ENCODE measurements at regions not wholly inside any gene's neighbourhood (a gene's known extent, or its start where the extent isn't known, plus 50 kb on each side); places are given as distances from the start of the nearest gene placed in this dataset.

- no peak for TF ChIP-seq POLR2AphosphoS5 (IDR thresholded peaks at IDR 0.05; ENCODE audit: low read depth)
- TF ChIP-seq SPI1 (IDR thresholded peaks at IDR 0.05; ENCODE audit: borderline replicate concordance, low read depth): peak; percentile 10; the same call in 1 of the 2 replicates
- no peak for DNase-seq (ENCODE audit: low read depth in 1 of 2, low spot score in 1 of 2)
- H3K27me3 ChIP-seq (ENCODE audit: insufficient read depth, poor library complexity, severe bottlenecking): no peaks in the 10 kb centered on the region
- H3K4me3 ChIP-seq (replicated peaks; ENCODE audit: insufficient read depth, low read length): no peak overlapping the region
- no peak overlapping the region for H3K27ac ChIP-seq (replicated peaks)
Measured at GRCh38 chr1:185674201-185674600, 60.0 kb upstream of the HMCN1 start.

- no peak for TF ChIP-seq GABPA (IDR thresholded peaks at IDR 0.05; ENCODE audit: low read depth)
- TF ChIP-seq, protein P1, sequence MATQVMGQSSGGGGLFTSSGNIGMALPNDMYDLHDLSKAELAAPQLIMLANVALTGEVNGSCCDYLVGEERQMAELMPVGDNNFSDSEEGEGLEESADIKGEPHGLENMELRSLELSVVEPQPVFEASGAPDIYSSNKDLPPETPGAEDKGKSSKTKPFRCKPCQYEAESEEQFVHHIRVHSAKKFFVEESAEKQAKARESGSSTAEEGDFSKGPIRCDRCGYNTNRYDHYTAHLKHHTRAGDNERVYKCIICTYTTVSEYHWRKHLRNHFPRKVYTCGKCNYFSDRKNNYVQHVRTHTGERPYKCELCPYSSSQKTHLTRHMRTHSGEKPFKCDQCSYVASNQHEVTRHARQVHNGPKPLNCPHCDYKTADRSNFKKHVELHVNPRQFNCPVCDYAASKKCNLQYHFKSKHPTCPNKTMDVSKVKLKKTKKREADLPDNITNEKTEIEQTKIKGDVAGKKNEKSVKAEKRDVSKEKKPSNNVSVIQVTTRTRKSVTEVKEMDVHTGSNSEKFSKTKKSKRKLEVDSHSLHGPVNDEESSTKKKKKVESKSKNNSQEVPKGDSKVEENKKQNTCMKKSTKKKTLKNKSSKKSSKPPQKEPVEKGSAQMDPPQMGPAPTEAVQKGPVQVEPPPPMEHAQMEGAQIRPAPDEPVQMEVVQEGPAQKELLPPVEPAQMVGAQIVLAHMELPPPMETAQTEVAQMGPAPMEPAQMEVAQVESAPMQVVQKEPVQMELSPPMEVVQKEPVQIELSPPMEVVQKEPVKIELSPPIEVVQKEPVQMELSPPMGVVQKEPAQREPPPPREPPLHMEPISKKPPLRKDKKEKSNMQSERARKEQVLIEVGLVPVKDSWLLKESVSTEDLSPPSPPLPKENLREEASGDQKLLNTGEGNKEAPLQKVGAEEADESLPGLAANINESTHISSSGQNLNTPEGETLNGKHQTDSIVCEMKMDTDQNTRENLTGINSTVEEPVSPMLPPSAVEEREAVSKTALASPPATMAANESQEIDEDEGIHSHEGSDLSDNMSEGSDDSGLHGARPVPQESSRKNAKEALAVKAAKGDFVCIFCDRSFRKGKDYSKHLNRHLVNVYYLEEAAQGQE (IDR thresholded peaks at IDR 0.05; ENCODE audit: insufficient replicate concordance, low read depth): no peak
- TF ChIP-seq SPI1 (IDR thresholded peaks at IDR 0.05; ENCODE audit: borderline replicate concordance, low read depth): peak; percentile 65; the same call in 1 of the 2 replicates
- H3K4me3 ChIP-seq (replicated peaks; ENCODE audit: insufficient read depth, low read length): no peak overlapping the region
- DNase-seq (ENCODE audit: low read depth in 1 of 2, low spot score in 1 of 2): no peak
- H3K27ac ChIP-seq (replicated peaks): no peak overlapping the region
- no peaks in the 10 kb centered on the region for H3K27me3 ChIP-seq (ENCODE audit: insufficient read depth, poor library complexity, severe bottlenecking)
Measured at GRCh38 chr1:185672719-185673360, 61.4 kb upstream of the HMCN1 start.

GRCh38 chr1:185670187-185670627, 64.0 kb upstream of the HMCN1 start:
- Histone ChIP-seq H3K27ac (replicated peaks) (no peak overlapping the region), H3K27me3 (ENCODE audit: insufficient read depth, poor library complexity, severe bottlenecking) (no peaks in the 10 kb centered on the region), H3K4me3 (replicated peaks; ENCODE audit: insufficient read depth, low read length) (no peak overlapping the region)
- no peak for TF ChIP-seq GABPA (IDR thresholded peaks at IDR 0.05; ENCODE audit: low read depth)
- TF ChIP-seq, protein P2, sequence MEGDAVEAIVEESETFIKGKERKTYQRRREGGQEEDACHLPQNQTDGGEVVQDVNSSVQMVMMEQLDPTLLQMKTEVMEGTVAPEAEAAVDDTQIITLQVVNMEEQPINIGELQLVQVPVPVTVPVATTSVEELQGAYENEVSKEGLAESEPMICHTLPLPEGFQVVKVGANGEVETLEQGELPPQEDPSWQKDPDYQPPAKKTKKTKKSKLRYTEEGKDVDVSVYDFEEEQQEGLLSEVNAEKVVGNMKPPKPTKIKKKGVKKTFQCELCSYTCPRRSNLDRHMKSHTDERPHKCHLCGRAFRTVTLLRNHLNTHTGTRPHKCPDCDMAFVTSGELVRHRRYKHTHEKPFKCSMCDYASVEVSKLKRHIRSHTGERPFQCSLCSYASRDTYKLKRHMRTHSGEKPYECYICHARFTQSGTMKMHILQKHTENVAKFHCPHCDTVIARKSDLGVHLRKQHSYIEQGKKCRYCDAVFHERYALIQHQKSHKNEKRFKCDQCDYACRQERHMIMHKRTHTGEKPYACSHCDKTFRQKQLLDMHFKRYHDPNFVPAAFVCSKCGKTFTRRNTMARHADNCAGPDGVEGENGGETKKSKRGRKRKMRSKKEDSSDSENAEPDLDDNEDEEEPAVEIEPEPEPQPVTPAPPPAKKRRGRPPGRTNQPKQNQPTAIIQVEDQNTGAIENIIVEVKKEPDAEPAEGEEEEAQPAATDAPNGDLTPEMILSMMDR (IDR thresholded peaks at IDR 0.05; ENCODE audit: insufficient read depth, low read length): peak; percentile 6
- peak in 1 of 2 experiments; percentile 48 for DNase-seq (ENCODE audit: low read depth in 1 of 2, low spot score in 1 of 2)

GRCh38 chr1:185668013-185668412, 66.2 kb upstream of the HMCN1 start:
- H3K4me3 ChIP-seq (replicated peaks; ENCODE audit: insufficient read depth, low read length): no peak overlapping the region
- H3K27me3 ChIP-seq (ENCODE audit: insufficient read depth, poor library complexity, severe bottlenecking): no peaks in the 10 kb centered on the region
- TF ChIP-seq GABPA (IDR thresholded peaks at IDR 0.05; ENCODE audit: low read depth) (no peak), POLR2AphosphoS5 (IDR thresholded peaks at IDR 0.05; ENCODE audit: low read depth) (no peak), SPI1 (IDR thresholded peaks at IDR 0.05; ENCODE audit: borderline replicate concordance, low read depth) (no peak)
- TF ChIP-seq, protein P1 (IDR thresholded peaks at IDR 0.05; ENCODE audit: insufficient replicate concordance, low read depth): no peak
- TF ChIP-seq, protein P2 (IDR thresholded peaks at IDR 0.05; ENCODE audit: insufficient read depth, low read length): no peak
- no peak overlapping the region for H3K27ac ChIP-seq (replicated peaks)
- no peak for DNase-seq (ENCODE audit: low read depth in 1 of 2, low spot score in 1 of 2)

DNA sequence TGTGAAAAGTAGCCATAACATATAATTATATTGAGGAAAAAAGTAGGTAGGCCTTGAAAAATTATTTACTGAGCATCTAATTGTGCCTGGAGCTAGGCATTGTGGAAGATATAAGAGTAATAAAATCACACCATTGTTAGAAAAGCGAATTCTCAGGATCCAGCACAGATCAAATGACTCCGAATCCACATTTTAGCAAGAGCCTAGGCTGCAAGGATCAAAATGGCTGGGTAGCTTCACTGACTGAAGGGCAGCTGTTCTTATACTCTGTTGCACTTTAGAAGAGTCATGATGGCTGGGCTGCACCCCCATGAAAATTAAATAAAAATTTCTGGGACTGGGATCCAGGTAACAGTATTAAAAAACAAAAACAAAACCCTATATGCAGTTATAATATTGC, 67.6 kb upstream of the HMCN1 start:
- TF ChIP-seq GABPA (IDR thresholded peaks at IDR 0.05; ENCODE audit: low read depth) (no peak), POLR2AphosphoS5 (IDR thresholded peaks at IDR 0.05; ENCODE audit: low read depth) (no peak), SPI1 (IDR thresholded peaks at IDR 0.05; ENCODE audit: borderline replicate concordance, low read depth) (no peak)
- H3K27ac ChIP-seq (replicated peaks): no peak overlapping the region
- H3K4me3 ChIP-seq (replicated peaks; ENCODE audit: insufficient read depth, low read length): no peak overlapping the region
- H3K27me3 ChIP-seq (ENCODE audit: insufficient read depth, poor library complexity, severe bottlenecking): no peaks in the 10 kb centered on the region
- no peak for DNase-seq (ENCODE audit: low read depth in 1 of 2, low spot score in 1 of 2)

All from HL-60 (cell line).